HEK293 (cell line): ENCODE measurements at regions not wholly inside any gene's neighbourhood (a gene's known extent, or its start where the extent isn't known, plus 50 kb on each side); places are given as distances from the start of the nearest gene placed in this dataset.

Experiments used
- CTCF ChIA-PET: fragments of 350-600 bp; formaldehyde crosslinking; extraction: SDS; loops from one replicate; lab custom pipeline; 2021; ENCODE audit warnings: antibody characterized with exemption; lab: Yijun Ruan, JAX
- POLR2A ChIA-PET: fragments of 300-600 bp; formaldehyde crosslinking; extraction: SDS; loops from one replicate; lab custom pipeline; 2020; ENCODE audit warnings: antibody characterized with exemption, inconsistent platforms; lab: Yijun Ruan, JAX
- H3K27ac ChIP-seq: fragments of 200-500 bp; sonication (Bioruptor generic); 2 replicates; pipeline ENCODE4 v1.5.1; 2014; ENCODE audit warnings: low read depth, low read length, control low read depth, inconsistent platforms; ENCODE audit errors: extremely low read depth
- H3K36me3 ChIP-seq, 2 experiments: fragments of 200-500 bp in 1 of 2; sonication (Bioruptor generic) in 1 of 2; 1 replicate in 1 of 2; 2 replicates in 1 of 2; pipeline ENCODE4 v1.5.1; 2014 to 2017; ENCODE audit warnings: inconsistent platforms in 2 of 2, low read length in 2 of 2; ENCODE audit not compliant: control insufficient read depth in 2 of 2, insufficient read depth in 1 of 2
- H3K4me1 ChIP-seq: fragments of 200-500 bp; sonication (Bioruptor generic); 2 replicates; pipeline ENCODE4 v1.5.1; 2014; ENCODE audit warnings: mild to moderate bottlenecking, low read length, inconsistent platforms; ENCODE audit not compliant: control insufficient read depth, insufficient read depth
- H3K4me3 ChIP-seq: 2 replicates; pipeline ENCODE4 v1.5.1; 2011; ENCODE audit warnings: low read depth, mild to moderate bottlenecking, control low read depth, low read length, moderate library complexity
- H3K9me3 ChIP-seq: fragments of 200-500 bp; sonication (Bioruptor generic); 2 replicates; pipeline ENCODE4 v1.5.1; 2014; ENCODE audit warnings: low read depth, low read length, inconsistent platforms; ENCODE audit not compliant: control insufficient read depth, insufficient read depth
- GLIS1 ChIP-seq: fragments of 450-650 bp; formaldehyde crosslinking; IDR thresholded peaks from 2 replicates; pipeline ENCODE4 v1.5.1; 2016; ENCODE audit warnings: missing biosample characterization, missing genetic modification characterization
- GLIS2 ChIP-seq: fragments of 450-650 bp; formaldehyde crosslinking; IDR thresholded peaks from 2 replicates; pipeline ENCODE4 v1.5.1; 2016; ENCODE audit warnings: missing biosample characterization, missing genetic modification characterization
- HOXA7 ChIP-seq: sonication (generic); formaldehyde crosslinking; IDR thresholded peaks from 2 replicates; pipeline ENCODE4 v1.8.1; 2022; ENCODE audit warnings: missing genetic modification reagents, borderline replicate concordance
- KLF10 ChIP-seq: fragments of 450-650 bp; IDR thresholded peaks from 2 replicates; pipeline ENCODE4 v1.5.1; 2018; ENCODE audit warnings: missing biosample characterization, mild to moderate bottlenecking, missing genetic modification characterization
- MEIS1 ChIP-seq: sonication (generic); formaldehyde crosslinking; IDR thresholded peaks from 2 replicates; pipeline ENCODE4 v1.8.1; 2022; ENCODE audit warnings: missing genetic modification reagents, mild to moderate bottlenecking, borderline replicate concordance
- TCF7L2 ChIP-seq: IDR thresholded peaks from 2 replicates; pipeline ENCODE4 v1.6.1; 2011; ENCODE audit warnings: low read depth, mild to moderate bottlenecking, inconsistent platforms, low read length, moderate library complexity, borderline replicate concordance
- YY1 ChIP-seq: fragments of 450-650 bp; formaldehyde crosslinking; IDR thresholded peaks from 2 replicates; pipeline ENCODE4 v1.5.1; 2018; ENCODE audit warnings: missing biosample characterization, missing genetic modification characterization
- ZBTB17 ChIP-seq: fragments of 450-650 bp; formaldehyde crosslinking; IDR thresholded peaks from 2 replicates; pipeline ENCODE4 v1.5.1; 2016; ENCODE audit warnings: missing biosample characterization, missing genetic modification characterization
- ZBTB26 ChIP-seq: fragments of 450-650 bp; formaldehyde crosslinking; optimal IDR thresholded peaks from 2 replicates; pipeline ENCODE3; 2016; ENCODE audit warnings: missing biosample characterization, mild to moderate bottlenecking, missing genetic modification characterization
- ZEB2 ChIP-seq: fragments of 450-650 bp; formaldehyde crosslinking; IDR thresholded peaks from 2 replicates; pipeline ENCODE4 v1.5.1; 2016; ENCODE audit warnings: missing biosample characterization, missing genetic modification characterization
- ZNF10 ChIP-seq: fragments of 450-650 bp; formaldehyde crosslinking; IDR thresholded peaks from 2 replicates; pipeline ENCODE4 v1.5.1; 2017; ENCODE audit warnings: missing biosample characterization, missing genetic modification characterization
- ZNF121 ChIP-seq: fragments of 450-650 bp; formaldehyde crosslinking; IDR thresholded peaks from 2 replicates; pipeline ENCODE4 v1.5.1; 2016; ENCODE audit warnings: missing biosample characterization, missing genetic modification characterization
- ZNF16 ChIP-seq: fragments of 450-650 bp; formaldehyde crosslinking; IDR thresholded peaks from 2 replicates; pipeline ENCODE4 v1.5.1; 2016; ENCODE audit warnings: low read depth, missing biosample characterization, missing genetic modification characterization
- ZNF248 ChIP-seq: fragments of 450-650 bp; formaldehyde crosslinking; IDR thresholded peaks from 2 replicates; pipeline ENCODE4 v1.5.1; 2017; ENCODE audit warnings: missing biosample characterization, missing genetic modification characterization
- ZNF311 ChIP-seq: fragments of 450-650 bp; formaldehyde crosslinking; IDR thresholded peaks from 2 replicates; pipeline ENCODE4 v1.5.1; 2017; ENCODE audit warnings: missing biosample characterization, missing genetic modification characterization, borderline replicate concordance
- ZNF366 ChIP-seq: fragments of 450-650 bp; formaldehyde crosslinking; conservative IDR thresholded peaks from 2 replicates; pipeline ENCODE4 v1.5.1; 2016; ENCODE audit warnings: missing biosample characterization, missing genetic modification characterization
- ZNF571 ChIP-seq: fragments of 450-650 bp; formaldehyde crosslinking; IDR thresholded peaks from 2 replicates; pipeline ENCODE4 v1.5.0; 2017; ENCODE audit warnings: missing biosample characterization, missing genetic modification characterization
- ZNF585B ChIP-seq: fragments of 450-650 bp; formaldehyde crosslinking; IDR thresholded peaks from 2 replicates; pipeline ENCODE4 v1.5.1; 2016; ENCODE audit warnings: missing biosample characterization, missing genetic modification characterization
- ZNF610 ChIP-seq: fragments of 450-650 bp; formaldehyde crosslinking; IDR thresholded peaks from 2 replicates; pipeline ENCODE4 v1.5.1; 2016; ENCODE audit warnings: missing biosample characterization, missing genetic modification characterization, borderline replicate concordance
- ZNF677 ChIP-seq: fragments of 450-650 bp; IDR thresholded peaks from 2 replicates; pipeline ENCODE4 v1.5.0; 2018; ENCODE audit warnings: missing biosample characterization, mild to moderate bottlenecking, missing genetic modification characterization, moderate library complexity
- ZNF747 ChIP-seq: fragments of 450-650 bp; formaldehyde crosslinking; IDR thresholded peaks from 2 replicates; pipeline ENCODE4 v1.5.1; 2016; ENCODE audit warnings: missing biosample characterization, missing genetic modification characterization
- ZNF776 ChIP-seq: fragments of 450-650 bp; formaldehyde crosslinking; IDR thresholded peaks from 2 replicates; pipeline ENCODE4 v1.5.0; 2017; ENCODE audit warnings: missing biosample characterization, missing genetic modification characterization, borderline replicate concordance
- TF ChIP-seq, protein P1 (sequence below): fragments of 450-650 bp; IDR thresholded peaks from 2 replicates; pipeline ENCODE4 v1.5.1; 2018; ENCODE audit warnings: missing biosample characterization, missing genetic modification characterization
- TF ChIP-seq, protein P2 (sequence below): fragments of 450-650 bp; formaldehyde crosslinking; IDR thresholded peaks from 2 replicates; pipeline ENCODE4 v1.5.1; 2017; ENCODE audit warnings: missing biosample characterization, missing genetic modification characterization

GRCh38 chrX:42129022-42129940 lies 205.9 kb upstream of the CASK start:
- no peaks in the 10 kb centered on the region for H3K9me3 ChIP-seq
- no peak overlapping the region for H3K4me3 ChIP-seq
- ChIA-PET POLR2A (no interaction called here), CTCF (no interaction called here)
- no peaks in the 10 kb centered on the region for H3K4me1 ChIP-seq
- H3K27ac ChIP-seq, result no peak overlapping the region
- H3K36me3 ChIP-seq, result no peaks in the 10 kb centered on the region
- no peak for TF ChIP-seq ZNF747 (tag by site-specific recombination)
- no peak for TF ChIP-seq ZNF10 (tag by site-specific recombination)
- TF ChIP-seq ZBTB17 (tag by site-specific recombination), result no peak
- no peak for TF ChIP-seq ZNF585B (tag by site-specific recombination)
- TF ChIP-seq HOXA7 (CRISPR knock-in tag), result no peak
- no peak for TF ChIP-seq ZNF16 (tag by site-specific recombination)
- TF ChIP-seq, protein P1, sequence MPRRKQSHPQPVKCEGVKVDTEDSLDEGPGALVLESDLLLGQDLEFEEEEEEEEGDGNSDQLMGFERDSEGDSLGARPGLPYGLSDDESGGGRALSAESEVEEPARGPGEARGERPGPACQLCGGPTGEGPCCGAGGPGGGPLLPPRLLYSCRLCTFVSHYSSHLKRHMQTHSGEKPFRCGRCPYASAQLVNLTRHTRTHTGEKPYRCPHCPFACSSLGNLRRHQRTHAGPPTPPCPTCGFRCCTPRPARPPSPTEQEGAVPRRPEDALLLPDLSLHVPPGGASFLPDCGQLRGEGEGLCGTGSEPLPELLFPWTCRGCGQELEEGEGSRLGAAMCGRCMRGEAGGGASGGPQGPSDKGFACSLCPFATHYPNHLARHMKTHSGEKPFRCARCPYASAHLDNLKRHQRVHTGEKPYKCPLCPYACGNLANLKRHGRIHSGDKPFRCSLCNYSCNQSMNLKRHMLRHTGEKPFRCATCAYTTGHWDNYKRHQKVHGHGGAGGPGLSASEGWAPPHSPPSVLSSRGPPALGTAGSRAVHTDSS, result no peak
- TF ChIP-seq MEIS1 (CRISPR knock-in tag), result no peak
- TF ChIP-seq ZNF366, result no peak
- TF ChIP-seq, protein P2, sequence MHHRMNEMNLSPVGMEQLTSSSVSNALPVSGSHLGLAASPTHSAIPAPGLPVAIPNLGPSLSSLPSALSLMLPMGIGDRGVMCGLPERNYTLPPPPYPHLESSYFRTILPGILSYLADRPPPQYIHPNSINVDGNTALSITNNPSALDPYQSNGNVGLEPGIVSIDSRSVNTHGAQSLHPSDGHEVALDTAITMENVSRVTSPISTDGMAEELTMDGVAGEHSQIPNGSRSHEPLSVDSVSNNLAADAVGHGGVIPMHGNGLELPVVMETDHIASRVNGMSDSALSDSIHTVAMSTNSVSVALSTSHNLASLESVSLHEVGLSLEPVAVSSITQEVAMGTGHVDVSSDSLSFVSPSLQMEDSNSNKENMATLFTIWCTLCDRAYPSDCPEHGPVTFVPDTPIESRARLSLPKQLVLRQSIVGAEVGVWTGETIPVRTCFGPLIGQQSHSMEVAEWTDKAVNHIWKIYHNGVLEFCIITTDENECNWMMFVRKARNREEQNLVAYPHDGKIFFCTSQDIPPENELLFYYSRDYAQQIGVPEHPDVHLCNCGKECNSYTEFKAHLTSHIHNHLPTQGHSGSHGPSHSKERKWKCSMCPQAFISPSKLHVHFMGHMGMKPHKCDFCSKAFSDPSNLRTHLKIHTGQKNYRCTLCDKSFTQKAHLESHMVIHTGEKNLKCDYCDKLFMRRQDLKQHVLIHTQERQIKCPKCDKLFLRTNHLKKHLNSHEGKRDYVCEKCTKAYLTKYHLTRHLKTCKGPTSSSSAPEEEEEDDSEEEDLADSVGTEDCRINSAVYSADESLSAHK (tag by site-specific recombination), result no peak
- TF ChIP-seq ZNF677 (tag by site-specific recombination), result no peak
- TF ChIP-seq ZNF571, result no peak
- TF ChIP-seq KLF10 (tag by site-specific recombination), result no peak
- no peak for TF ChIP-seq ZEB2
- TF ChIP-seq ZBTB26, result no peak
- TF ChIP-seq ZNF248, result no peak

- H3K4me3 ChIP-seq, result no peak overlapping the region
- POLR2A ChIA-PET, result no interaction called here
- no peak overlapping the region for H3K27ac ChIP-seq
- no peaks in the 10 kb centered on the region for H3K36me3 ChIP-seq
- H3K4me1 ChIP-seq, result no peaks in the 10 kb centered on the region
- no peaks in the 10 kb centered on the region for H3K9me3 ChIP-seq
- no peak for TF ChIP-seq GLIS1 (tag by site-specific recombination)
- TF ChIP-seq, all 188 proteins: peak for 0
- CTCF ChIA-PET, result no interaction called here
These were observed 205.2 kb upstream of the CASK start for GRCh38 chrX:42128587-42128986.

DNA sequence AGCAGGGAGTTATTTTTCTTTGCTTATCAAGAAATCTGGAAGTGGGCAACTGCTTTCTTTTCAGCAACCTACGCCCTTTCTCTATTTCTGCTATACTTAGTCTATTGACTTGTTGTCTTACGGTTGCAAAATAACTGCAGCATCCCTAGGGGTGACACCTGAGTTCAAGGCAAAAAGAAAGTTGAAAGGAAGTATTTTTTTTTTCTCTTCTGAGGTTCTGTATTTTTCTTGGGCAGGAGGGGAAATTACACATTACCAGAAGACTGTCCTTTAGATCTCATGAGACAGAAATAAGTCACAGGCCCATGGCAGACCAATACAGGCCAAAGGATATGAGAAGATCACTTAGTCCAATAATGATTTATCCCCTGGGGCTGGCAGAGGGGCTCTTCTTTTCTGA lies 204.7 kb upstream of the CASK start:
- CTCF ChIA-PET, result no interaction called here
- no peak for TF ChIP-seq YY1 (tag by site-specific recombination)
- no peak for TF ChIP-seq ZNF121 (tag by site-specific recombination)
- TF ChIP-seq TCF7L2, result no peak
- TF ChIP-seq ZNF311 (tag by site-specific recombination), result no peak
- TF ChIP-seq GLIS2 (tag by site-specific recombination), result no peak
- TF ChIP-seq ZNF610 (tag by site-specific recombination), result no peak
- no peak for TF ChIP-seq ZNF776 (tag by site-specific recombination)
- TF ChIP-seq, all 188 proteins: peak for 0
- POLR2A ChIA-PET, result no interaction called here

More for the DNA sequence above, 204.7 kb upstream of the CASK start:
- Histone ChIP-seq H3K27ac (no peak overlapping the region), H3K4me1 (no peaks in the 10 kb centered on the region), H3K4me3 (no peak overlapping the region), H3K36me3 (no peaks in the 10 kb centered on the region), H3K9me3 (no peaks in the 10 kb centered on the region)
